ENCODE measurements at regions not wholly inside any gene's neighbourhood (a gene's known extent, or its start where the extent isn't known, plus 50 kb on each side); places are given as distances from the start of the nearest gene placed in this dataset.

- DNase-seq: no peak
Observed at GRCh38 chr12:85509081-85509856, 229.2 kb downstream of the ALX1 start.

DNA sequence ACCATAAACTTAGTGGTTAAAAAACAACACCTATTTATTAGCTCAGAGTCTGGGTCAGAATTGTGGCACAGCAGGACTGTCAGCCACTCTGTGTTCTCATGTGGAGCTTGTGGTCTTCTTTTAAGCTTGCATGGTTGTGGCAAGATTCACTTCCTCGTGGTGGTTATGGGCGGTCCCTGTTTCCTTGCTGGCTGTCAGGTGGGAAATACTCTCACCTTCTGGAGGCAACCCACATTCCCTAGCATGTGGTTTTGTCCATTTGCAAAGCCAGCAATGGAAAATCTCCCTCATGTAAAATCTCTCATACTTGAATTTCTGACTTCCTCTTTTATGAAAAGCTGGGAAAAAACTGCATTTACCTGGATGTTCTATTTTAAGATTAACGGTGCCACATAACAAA is 229.8 kb downstream of the ALX1 start:
- DNase-seq: no peak

- DNase-seq: no peak
Observed at GRCh38 chr12:85516039-85516438, 236.0 kb downstream of the ALX1 start.

- no peak for DNase-seq
Observed at GRCh38 chr12:85516667-85517325, 236.8 kb downstream of the ALX1 start.

- DNase-seq: no peak
Observed at GRCh38 chr12:85519163-85519562, 239.1 kb downstream of the ALX1 start.

DNA sequence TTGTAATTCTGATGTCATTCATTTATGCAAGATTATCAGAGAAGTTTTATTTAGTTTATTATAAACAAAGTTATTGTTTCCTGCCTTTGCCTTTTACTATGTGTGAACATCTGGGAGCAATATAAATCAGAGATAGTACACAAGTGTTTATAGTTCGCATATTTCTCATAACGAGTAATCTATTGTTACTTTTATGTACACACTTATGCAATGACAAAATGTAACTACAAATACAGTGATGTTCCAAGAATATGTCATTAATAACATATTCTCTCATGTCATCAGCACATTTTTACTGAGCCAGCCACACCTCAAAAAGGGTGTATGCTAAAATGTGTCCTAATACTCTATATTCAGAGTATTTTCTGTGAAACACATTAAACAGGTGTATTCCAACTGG is 243.2 kb downstream of the ALX1 start:
- no peak for DNase-seq

GRCh38 chr12:85527192-85527591 is 247.2 kb downstream of the ALX1 start:
- DNase-seq: no peak

GRCh38 chr12:85529896-85530295 is 249.9 kb downstream of the ALX1 start:
- no peak for DNase-seq

DNA sequence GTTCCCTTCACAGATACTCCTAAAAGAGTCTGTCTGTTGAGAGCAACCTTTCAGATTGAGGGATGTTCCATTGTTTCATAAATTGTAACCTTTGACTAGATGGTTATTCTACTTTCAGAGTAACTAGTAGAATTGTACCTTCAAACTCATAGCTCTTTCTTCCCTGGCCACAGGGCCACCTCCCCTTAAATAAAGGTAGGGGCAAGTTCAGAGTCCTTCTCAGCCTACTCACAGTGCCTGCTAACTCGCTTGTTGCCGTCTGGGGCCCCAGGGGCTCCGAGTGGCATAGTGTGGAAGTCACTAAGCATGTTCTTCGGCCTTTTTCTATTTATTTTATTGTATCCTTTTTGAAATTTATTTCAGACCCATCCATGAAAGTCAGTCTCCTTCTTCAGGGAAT is 250.4 kb downstream of the ALX1 start:
- no peak for DNase-seq

- DNase-seq: no peak
Observed at GRCh38 chr12:85531341-85531740, 251.3 kb downstream of the ALX1 start.

- DNase-seq: no peak
Observed at GRCh38 chr12:85549640-85550039, 269.6 kb downstream of the ALX1 start.

DNA sequence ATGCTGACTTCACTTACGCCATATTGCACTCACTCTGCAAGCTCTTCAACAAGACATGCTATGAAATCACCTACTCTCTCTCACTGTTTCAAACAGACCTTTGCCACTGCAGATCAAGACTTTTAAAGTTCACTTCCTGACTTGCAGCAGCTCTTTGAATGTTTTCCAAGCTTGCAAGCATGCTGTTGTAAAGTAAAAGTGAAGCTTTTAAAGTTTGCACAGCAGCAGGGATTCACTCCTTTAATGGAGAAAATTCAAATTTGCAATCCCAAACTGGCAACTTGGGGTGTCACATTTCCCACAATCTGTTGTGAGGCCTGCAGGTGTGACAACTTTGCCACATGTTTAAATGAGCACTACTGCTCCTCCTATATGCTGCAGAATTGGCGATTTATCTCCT is 270.9 kb downstream of the ALX1 start:
- DNase-seq: no peak

GRCh38 chr12:85552461-85552860 is 272.4 kb downstream of the ALX1 start:
- no peak for DNase-seq

DNA sequence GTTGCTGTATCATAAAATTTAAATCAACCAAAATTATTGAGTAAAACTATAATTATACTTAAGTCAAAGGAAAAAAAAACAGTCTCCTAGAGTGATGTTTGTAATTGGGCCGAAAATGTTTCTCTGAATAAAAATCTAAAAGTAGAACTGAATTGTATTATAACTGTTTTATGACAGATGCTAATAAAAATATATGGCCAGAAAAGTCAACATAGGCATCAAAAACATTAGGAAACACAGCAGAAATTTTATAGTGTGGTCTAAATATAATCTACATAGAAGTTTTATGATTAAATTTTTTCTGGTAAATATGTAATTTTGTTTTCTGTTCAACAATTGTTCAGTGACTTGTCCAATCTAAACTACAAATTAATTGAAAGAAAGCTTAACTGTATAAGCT is 277.8 kb downstream of the ALX1 start:
- DNase-seq: no peak

- DNase-seq: no peak
Observed at GRCh38 chr12:85558684-85559083, 277.5 kb downstream of the RASSF9 start.

GRCh38 chr12:85559127-85559526 is 277.1 kb downstream of the RASSF9 start:
- DNase-seq: no peak

GRCh38 chr12:85559536-85559935 is 276.7 kb downstream of the RASSF9 start:
- DNase-seq: no peak

DNA sequence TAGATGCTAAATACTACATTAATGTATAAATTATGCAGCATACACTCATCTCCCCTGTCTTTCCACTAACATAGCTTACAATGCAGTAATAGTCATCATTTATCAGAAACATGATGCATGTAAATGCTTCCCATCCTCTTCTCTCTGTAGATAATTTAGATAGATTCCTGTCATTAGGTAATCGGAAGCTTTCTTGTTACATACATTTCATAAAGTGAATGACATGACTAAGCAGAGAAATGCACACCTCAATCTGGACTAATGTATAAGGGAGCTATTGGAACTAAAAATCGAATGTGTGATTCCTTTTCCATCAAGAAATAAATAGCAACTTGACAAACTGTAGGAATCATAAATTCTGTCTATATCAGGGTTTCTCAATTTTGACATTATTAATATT is 273.4 kb downstream of the RASSF9 start:
- no peak for DNase-seq

GRCh38 chr12:85564786-85565185 is 271.4 kb downstream of the RASSF9 start:
- DNase-seq: no peak

GRCh38 chr12:85568395-85569103 is 267.7 kb downstream of the RASSF9 start:
- DNase-seq: no peak

DNA sequence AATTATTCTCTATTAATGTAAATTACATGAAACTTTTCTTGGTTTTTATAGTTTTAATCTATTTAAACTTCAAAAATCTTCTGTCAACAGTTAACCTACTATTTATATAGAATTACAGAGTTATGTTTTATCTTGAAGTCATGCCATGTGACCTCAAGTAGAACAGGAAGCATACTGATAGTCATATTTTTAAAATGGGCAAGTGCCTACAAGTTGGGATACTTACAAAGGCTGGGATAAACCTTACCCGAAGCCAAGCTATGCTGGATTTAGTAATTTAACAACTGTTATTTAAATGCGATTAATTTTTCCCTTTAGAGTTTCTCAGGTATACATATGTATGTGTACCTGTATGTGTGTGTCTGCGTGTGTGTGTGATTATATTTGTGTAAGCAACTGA is 266.9 kb downstream of the RASSF9 start:
- peak; percentile 30 for DNase-seq

DNA sequence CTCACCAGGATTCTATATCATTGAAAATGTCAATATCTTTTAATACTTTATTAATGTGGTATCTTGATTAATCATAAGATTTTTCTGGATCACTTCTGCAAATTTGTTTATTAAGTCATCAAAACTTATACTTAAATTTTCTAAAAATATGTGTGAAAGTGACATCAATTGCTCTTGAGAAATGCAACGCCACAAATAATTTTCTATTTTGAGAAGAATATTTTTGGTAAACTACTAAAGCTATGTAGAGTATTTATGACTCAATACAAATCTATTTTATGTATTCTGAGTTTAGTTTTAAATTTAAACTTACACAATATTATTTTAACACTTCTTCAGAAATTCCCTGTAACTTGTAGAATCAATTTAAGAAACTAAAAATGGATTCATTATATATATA is 263.3 kb downstream of the RASSF9 start:
- no peak for DNase-seq

DNA sequence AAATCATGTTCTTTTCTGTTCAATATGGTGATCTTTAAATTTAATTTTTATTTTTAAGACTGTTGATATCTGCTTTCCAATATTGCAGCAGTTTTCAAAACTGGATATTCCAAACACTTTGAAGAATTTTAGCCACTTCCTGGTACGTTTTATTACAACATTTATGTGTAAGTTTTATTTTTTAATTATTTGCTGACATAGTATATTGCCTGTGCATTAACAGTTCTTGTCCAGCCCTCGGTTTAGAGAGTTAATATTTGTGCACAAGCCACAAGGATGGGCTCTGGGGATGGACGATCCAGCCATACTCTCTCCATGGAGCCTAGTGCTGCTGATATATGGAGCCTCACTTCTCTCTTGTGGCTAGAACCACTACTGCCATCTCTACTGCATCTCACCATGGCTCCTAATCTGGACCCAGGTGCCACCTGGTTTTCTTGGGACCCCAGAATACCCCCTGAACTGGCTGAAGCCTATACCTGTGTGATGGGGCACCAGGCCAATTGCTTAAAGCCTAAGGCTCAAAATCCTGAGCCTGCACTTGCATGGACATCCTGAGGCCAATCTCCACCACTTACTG is 262.5 kb downstream of the RASSF9 start:
- no peak for DNase-seq
